HS-27A (cell line): ENCODE measurements at regions not wholly inside any gene's neighbourhood (a gene's known extent, or its start where the extent isn't known, plus 50 kb on each side); places are given as distances from the start of the nearest gene placed in this dataset.

Source experiments
- DNase-seq: peaks from one replicate; pipeline ENCODE4 v3.0.0-alpha.2; 2012; ENCODE audit warnings: low read depth, missing footprints

GRCh38 chr2:16900405-16901025 lies 234.9 kb upstream of the CYRIA start:
- peak; percentile 15 for DNase-seq

GRCh38 chr2:16899958-16900357 lies 234.3 kb upstream of the CYRIA start:
- no peak for DNase-seq

- DNase-seq = no peak
Measured at GRCh38 chr2:16890081-16890480, 224.4 kb upstream of the CYRIA start.

- no peak for DNase-seq
Measured at GRCh38 chr2:16885027-16885426, 219.4 kb upstream of the CYRIA start.

GRCh38 chr2:16882706-16883105 lies 217.1 kb upstream of the CYRIA start:
- no peak for DNase-seq

GRCh38 chr2:16881122-16881521 lies 215.5 kb upstream of the CYRIA start:
- no peak for DNase-seq

- DNase-seq = no peak
Measured at GRCh38 chr2:16871411-16871810, 205.8 kb upstream of the CYRIA start.

GRCh38 chr2:16870491-16871076 lies 204.9 kb upstream of the CYRIA start:
- no peak for DNase-seq

GRCh38 chr2:16869711-16870110 lies 204.1 kb upstream of the CYRIA start:
- no peak for DNase-seq

- no peak for DNase-seq
Measured at GRCh38 chr2:16862471-16862870, 196.8 kb upstream of the CYRIA start.

- DNase-seq = peak; percentile 46
Measured at GRCh38 chr2:16861530-16861929, 195.9 kb upstream of the CYRIA start.

- DNase-seq = no peak
Measured at GRCh38 chr2:16861111-16861510, 195.5 kb upstream of the CYRIA start.

GRCh38 chr2:16860627-16861026 lies 195.0 kb upstream of the CYRIA start:
- no peak for DNase-seq

- no peak for DNase-seq
Measured at GRCh38 chr2:16855183-16855582, 189.5 kb upstream of the CYRIA start.

GRCh38 chr2:16853088-16853487 lies 187.5 kb upstream of the CYRIA start:
- no peak for DNase-seq

GRCh38 chr2:16852651-16853050 lies 187.0 kb upstream of the CYRIA start:
- no peak for DNase-seq

- DNase-seq = no peak
Measured at GRCh38 chr2:16851126-16851525, 185.5 kb upstream of the CYRIA start.

GRCh38 chr2:16840496-16841172 lies 175.0 kb upstream of the CYRIA start:
- no peak for DNase-seq

GRCh38 chr2:16832910-16833309 lies 167.3 kb upstream of the CYRIA start:
- DNase-seq = no peak

GRCh38 chr2:16828828-16829160 lies 163.2 kb upstream of the CYRIA start:
- DNase-seq = no peak

- DNase-seq = no peak
Measured at GRCh38 chr2:16828044-16828827, 162.6 kb upstream of the CYRIA start.

GRCh38 chr2:16824472-16824871 lies 158.8 kb upstream of the CYRIA start:
- DNase-seq = no peak

GRCh38 chr2:16821692-16822091 lies 156.1 kb upstream of the CYRIA start:
- no peak for DNase-seq
